ENCODE measurements at regions not wholly inside any gene's neighbourhood (a gene's known extent, or its start where the extent isn't known, plus 50 kb on each side); places are given as distances from the start of the nearest gene placed in this dataset.

GRCh38 chr15:46671336-46671735 is 1036.5 kb downstream of the SQOR start:
- DNase-seq, result no peak

DNA sequence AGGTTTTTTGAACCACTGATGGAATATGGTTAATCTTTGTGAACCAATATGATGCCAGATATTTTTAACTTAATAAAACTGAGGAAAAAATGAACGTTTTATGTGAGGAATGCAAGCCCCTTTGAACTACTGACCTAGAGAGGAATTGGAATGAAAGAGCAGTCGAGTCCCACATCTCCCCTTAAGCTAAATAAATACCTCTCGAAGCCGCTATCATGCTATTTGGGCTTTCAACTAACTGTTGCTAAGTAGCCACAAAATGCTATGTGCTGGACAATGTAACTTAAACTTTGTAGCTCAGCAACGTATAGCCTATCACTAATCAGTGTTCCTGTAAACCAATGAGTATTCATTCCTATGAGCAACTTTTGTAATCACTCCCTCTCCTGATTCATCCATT is 1037.2 kb downstream of the SQOR start:
- no peak for DNase-seq

DNA sequence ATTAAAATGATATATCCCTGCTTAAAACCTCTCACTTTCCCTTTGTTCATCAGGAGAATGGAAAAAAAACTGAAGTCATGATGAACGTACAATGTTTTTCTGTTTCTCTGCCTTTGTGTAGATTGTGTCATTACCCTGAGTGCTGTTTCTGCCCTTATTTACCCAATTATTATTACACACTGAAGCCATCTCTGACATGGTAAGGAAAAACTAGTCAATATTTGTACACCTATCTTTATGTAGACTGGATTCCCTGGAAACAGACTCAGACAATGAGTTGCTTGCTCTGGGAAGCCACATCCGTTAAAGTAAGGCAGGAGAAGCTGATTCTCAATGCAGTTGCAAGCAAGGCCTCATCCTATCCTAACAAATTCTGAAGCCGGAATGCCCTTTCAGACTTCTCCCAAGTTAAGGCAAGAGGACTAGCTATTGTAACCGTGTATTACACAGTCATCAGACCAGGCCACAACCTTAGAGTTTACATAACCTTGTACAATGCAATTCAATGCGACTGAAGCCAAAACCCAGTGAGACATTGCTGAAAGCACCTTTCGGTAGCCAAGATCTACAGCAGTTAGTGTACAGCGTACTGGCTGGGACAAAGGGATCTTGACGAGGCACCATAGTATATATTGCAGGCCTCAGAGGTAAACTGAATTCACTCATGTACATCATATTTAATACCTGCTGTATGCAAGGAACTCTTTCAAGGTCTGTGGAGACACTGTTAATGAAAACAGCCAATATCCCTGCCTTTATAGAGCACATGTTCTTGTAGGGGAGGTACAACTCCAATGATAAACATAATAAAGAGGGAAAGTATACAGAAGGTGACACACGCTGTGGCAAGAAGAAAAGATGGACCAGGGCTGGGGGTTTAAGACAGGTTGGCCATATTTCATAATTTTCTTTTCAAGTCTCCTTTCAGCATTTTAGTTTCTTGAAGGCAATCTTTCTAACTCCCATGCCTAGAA is 1040.8 kb upstream of the SEMA6D start:
- DNase-seq, result no peak

- no peak for DNase-seq
These were observed 1039.8 kb upstream of the SEMA6D start for GRCh38 chr15:46677491-46677890.

GRCh38 chr15:46681901-46682300 is 1035.4 kb upstream of the SEMA6D start:
- no peak for DNase-seq

DNA sequence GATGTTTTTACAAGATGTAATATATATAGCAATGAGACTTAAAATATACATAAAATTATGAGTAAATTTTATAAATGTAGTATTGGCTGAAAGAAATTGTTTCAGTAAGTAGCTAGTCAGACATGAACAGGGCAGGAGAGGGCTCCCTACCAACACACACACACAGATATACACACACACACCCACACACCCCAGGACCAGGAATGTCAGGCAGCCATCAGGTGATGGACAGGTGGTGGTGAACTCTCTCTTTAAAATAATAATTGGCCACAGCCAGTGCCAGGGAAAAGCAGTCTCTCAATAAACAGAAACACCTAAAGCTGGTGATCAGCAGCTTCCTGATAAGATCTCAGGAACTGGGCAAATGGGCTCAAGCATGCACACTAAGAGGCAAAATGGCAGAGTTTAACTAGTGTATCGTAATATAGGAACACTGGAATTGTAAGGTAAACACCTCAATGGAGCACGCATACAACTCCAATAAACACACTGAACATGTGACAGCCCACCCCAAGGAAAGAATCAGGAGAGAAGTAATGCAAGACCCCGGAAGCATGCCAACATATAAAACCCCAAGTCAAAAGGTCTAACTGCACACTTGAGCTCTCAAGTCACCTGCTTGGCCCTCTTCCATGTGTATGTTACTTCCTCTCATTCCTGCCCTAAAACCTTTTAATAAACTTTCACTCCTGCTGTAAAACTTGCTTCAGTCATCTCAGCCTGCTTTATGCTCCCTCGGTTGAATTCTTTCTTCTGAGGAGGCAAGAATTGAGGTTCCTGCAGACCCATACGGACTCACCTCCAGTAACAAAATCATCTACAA is 1034.1 kb upstream of the SEMA6D start:
- DNase-seq, result no peak

GRCh38 chr15:46685096-46685495 is 1032.2 kb upstream of the SEMA6D start:
- no peak for DNase-seq

DNA sequence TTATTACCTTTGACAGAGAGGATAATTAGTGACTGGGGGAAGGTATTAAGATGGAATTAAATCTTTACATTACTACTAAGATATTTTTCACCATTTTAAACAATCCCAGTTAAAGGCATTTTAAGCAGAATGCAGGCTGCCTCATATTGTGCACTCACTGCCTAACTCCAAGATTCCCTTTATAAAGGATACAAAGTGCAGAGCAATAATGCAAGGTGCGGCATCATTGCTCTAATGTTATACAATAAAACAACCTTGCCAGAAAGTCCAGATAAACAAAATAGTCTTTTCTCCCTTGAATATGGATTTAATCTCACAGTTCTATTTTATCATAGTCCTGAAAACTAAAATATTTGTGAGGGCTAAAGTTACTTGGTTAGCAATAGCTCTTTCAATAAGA is 1031.6 kb upstream of the SEMA6D start:
- DNase-seq, result no peak

DNA sequence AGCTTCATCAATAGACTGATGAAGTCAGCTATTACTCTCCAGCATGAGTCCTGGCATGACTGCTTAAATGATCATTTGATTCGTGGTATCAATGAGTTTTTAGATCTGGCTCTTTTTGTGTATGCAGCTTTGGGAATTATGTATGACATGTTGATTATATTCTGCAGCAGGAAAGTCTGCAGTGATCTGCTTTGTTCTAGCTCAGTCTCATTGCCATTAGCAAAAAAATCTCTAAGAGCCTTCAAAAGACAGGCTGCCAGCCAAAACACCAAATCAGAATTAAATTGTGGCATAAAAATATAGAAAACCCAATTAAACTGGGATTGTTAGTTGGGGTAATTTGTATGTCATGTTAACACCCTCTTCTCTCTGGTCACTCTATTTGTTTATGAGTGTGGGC is 1021.0 kb upstream of the SEMA6D start:
- no peak for DNase-seq

DNA sequence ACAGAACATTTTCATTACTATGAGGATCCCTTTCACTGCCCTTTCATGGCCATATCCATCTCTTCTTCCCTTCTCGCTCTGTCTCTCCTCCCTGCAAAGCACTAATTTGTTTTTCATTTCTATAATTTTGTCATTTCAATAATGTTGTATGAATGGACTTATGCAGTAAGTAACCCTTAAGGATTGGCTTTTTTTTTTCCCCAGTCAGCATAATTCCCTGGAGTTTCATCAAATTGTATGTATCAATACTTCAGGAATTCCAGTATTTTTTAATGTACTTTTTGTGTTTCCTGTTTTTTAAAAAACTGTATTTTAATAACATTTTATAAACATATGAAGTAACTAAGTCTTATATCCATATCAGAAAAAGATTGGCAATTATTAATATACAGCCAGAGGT is 1016.0 kb upstream of the SEMA6D start:
- DNase-seq, result no peak

DNA sequence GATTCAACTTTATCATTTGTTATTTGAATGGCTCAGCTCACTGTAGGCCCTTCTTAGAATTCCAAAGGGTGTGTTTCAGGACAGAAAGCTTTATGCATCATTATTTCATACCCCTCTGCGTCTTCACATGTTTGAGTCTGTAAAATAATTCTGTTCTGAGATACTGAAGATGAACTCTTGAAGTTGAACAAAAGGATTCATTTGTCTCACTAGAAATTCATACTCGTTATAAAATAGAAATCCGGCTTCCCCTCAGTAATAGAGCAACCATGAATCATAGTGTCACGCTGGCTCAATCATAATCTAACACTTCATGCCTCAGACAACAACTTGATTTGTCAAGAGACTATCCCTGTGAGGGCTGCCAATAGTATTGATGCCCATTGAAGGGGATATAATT is 1015.4 kb upstream of the SEMA6D start:
- no peak for DNase-seq

DNA sequence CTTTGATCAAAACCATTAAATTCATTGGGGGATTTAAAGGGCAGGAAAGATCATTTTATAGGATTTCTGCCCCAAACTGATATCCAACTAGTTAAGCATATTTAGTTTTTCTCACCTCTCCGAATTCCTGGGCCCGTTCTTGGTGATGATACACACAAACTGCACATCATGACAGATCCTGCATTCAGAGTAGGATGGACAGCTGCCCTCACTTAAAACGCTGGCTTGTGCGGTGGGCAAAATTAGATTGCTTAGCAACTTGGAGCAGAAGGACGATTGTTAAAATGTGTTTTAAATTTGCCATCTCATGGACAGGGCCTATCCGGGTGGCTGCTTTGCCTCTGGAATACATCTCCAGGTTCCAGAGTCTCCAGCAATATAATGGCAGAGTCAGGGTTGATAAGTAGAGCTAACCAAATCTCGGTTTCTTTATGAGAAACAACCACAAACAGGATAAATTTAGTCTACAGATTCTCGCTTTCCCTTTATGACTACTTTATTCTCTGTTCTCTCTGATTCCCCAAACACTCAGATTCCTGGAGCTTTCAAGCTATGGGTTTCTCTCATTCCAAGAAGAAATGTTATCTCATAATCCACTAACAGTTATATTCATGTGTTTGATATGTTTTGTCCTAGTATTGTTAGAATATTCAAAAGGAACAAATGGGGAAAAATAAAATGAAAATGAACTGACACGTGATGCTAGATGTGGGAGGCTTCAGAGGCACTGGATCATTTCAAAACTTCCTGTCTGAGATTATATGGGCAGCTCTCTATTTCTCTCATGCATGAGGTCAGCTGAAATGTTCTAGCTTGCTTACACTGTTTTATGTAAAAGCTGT is 1014.1 kb upstream of the SEMA6D start:
- DNase-seq, result no peak

GRCh38 chr15:46703871-46704637 is 1013.3 kb upstream of the SEMA6D start:
- DNase-seq, result no peak

DNA sequence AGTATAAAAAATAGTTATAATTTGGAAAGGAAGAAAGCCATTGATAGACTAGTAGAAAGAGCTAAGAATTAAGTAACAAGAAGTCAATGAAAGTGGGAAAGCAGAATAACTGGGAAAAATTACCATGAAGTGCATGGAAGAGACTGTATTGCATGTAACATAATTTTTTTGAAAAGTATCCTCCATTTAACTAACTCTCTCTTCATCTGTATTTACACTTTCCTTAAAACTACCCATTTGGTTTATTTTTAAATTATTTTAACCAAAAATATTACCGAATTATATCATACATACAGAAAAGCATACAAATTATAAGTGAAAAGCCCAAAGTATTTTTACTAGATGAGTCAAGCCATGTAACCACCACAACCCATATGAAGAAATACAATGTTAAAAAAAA is 1009.9 kb upstream of the SEMA6D start:
- DNase-seq, result no peak

GRCh38 chr15:46708226-46708625 is 1009.1 kb upstream of the SEMA6D start:
- DNase-seq, result no peak

- no peak for DNase-seq
These were observed 1007.7 kb upstream of the SEMA6D start for GRCh38 chr15:46709460-46710083.

- no peak for DNase-seq
These were observed 1006.8 kb upstream of the SEMA6D start for GRCh38 chr15:46710401-46710960.

- no peak for DNase-seq
These were observed 1004.3 kb upstream of the SEMA6D start for GRCh38 chr15:46713045-46713444.

- DNase-seq, result no peak
These were observed 1002.4 kb upstream of the SEMA6D start for GRCh38 chr15:46714950-46715349.

DNA sequence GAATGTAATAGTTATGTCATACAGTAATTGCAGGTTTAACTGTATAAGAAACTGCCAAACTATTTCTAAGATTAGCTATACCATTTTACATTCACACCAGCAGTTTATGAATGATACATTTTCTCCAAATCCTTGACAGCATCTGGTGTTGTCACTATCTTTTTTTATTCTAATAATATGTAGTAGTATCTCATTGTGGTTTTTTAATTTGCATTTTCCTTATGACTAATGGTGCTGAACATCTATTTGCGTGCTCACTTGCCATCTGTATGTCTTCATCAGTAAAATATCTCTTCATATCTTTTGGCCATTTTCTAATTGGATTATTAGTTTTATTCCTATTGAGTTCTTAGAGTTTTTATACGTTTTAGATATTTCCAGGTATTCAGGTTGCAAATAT is 994.0 kb upstream of the SEMA6D start:
- DNase-seq, result no peak

- no peak for DNase-seq
These were observed 985.2 kb upstream of the SEMA6D start for GRCh38 chr15:46732060-46732459.

All from NCI-H187 (cell line).